Body of pancreas (tissue), 4 donors: ENCODE measurements at regions not wholly inside any gene's neighbourhood (a gene's known extent, or its start where the extent isn't known, plus 50 kb on each side); places are given as distances from the start of the nearest gene placed in this dataset.

Experiments
- POLR2A ChIP-seq, 3 donors: fragments of 450-650 bp; IDR thresholded peaks; one replicate each; pipeline ENCODE4 v1.6.1; 2016; ENCODE audit warnings: antibody characterized with exemption in 3 of 3, mild to moderate bottlenecking in 2 of 3
- TF ChIP-seq, protein P1 (sequence below), 7 experiments: fragments of 450-650 bp in 4 of 7; fragments of 200-600 bp in 3 of 7; sonication (generic) in 3 of 7; IDR thresholded peaks; one replicate each; pipeline ENCODE4 v1.5.1; 2016 to 2019; ENCODE audit warnings: antibody characterized with exemption in 7 of 7

DNA sequence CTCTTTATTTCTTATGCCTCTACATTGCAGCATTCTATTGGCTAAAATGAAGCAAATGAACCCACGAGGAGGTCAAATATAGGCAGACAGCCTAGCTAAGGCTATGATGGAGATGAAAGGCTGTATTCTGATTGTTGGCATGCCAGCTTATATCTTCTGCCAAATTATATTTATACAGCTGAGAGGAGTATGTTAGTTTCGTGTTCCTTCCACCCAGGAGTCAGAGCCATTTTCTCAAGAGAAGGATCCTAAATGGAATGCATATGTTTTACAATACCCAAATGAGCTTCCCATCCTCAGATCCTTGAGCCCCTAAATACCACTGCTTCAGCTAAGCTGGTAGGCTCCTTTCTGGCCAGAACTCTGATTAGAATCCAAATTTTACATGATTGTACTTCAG lies 178.4 kb upstream of the HDDC2 start:
- TF ChIP-seq, protein P1, sequence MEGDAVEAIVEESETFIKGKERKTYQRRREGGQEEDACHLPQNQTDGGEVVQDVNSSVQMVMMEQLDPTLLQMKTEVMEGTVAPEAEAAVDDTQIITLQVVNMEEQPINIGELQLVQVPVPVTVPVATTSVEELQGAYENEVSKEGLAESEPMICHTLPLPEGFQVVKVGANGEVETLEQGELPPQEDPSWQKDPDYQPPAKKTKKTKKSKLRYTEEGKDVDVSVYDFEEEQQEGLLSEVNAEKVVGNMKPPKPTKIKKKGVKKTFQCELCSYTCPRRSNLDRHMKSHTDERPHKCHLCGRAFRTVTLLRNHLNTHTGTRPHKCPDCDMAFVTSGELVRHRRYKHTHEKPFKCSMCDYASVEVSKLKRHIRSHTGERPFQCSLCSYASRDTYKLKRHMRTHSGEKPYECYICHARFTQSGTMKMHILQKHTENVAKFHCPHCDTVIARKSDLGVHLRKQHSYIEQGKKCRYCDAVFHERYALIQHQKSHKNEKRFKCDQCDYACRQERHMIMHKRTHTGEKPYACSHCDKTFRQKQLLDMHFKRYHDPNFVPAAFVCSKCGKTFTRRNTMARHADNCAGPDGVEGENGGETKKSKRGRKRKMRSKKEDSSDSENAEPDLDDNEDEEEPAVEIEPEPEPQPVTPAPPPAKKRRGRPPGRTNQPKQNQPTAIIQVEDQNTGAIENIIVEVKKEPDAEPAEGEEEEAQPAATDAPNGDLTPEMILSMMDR (IDR thresholded peaks at IDR 0.05): no peak
- no peak for TF ChIP-seq POLR2A (IDR thresholded peaks at IDR 0.05)
